ENCODE measurements at regions not wholly inside any gene's neighbourhood (a gene's known extent, or its start where the extent isn't known, plus 50 kb on each side); places are given as distances from the start of the nearest gene placed in this dataset.

DNA sequence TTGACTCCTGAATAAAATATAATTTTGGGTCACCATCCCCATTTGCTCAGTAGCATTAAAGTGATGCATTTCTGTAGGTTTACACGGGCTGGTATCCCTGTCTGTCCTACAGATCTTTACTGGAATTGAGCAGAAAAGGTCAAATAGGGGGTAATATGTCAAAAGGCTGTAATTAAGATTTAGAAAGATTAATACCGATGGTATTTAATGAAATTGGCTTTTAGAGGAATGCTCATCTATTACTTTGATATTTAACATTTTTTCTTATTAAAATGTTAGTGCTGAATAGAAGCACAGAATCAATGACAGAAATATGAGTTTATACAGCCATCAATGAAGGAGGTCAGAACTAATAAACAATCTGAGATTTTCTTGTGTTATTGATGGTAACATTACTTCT, 1762.2 kb upstream of the WWC1 start:
- Histone ChIP-seq H3K9ac (ENCODE audit: insufficient read length) (no peak overlapping the region), H3K36me3 (ENCODE audit: insufficient read depth, low read length) (no peaks in the 10 kb centered on the region), H3K27ac (no peak overlapping the region), H3K9me3 (ENCODE audit: low read depth, low read length) (no peaks in the 10 kb centered on the region), H3K4me3 (no peak overlapping the region)
- TF ChIP-seq EZH2 (IDR thresholded peaks at IDR 0.05) = no peak
- no peak for TF ChIP-seq FOXP2 (optimal IDR thresholded peaks at IDR 0.05; ENCODE audit: control extremely low read depth, extremely low read length, insufficient read depth)
- TF ChIP-seq POLR2AphosphoS5 (IDR thresholded peaks at IDR 0.05; ENCODE audit: borderline replicate concordance, low read depth, low read length) = no peak
- DNase-seq (ENCODE audit: low read depth, low spot score) = no peak

GRCh38 chr5:166532456-166533220, 1758.8 kb upstream of the WWC1 start:
- H3K27ac ChIP-seq = no peak overlapping the region
- TF ChIP-seq EZH2 (IDR thresholded peaks at IDR 0.05) = no peak
- TF ChIP-seq POLR2AphosphoS5 (IDR thresholded peaks at IDR 0.05; ENCODE audit: borderline replicate concordance, low read depth, low read length) = no peak
- no peak for TF ChIP-seq FOXP2 (optimal IDR thresholded peaks at IDR 0.05; ENCODE audit: control extremely low read depth, extremely low read length, insufficient read depth)

GRCh38 chr5:166535641-166536040, 1755.8 kb upstream of the WWC1 start:
- no peak for DNase-seq (ENCODE audit: low read depth, low spot score)
- H3K9me3 ChIP-seq (ENCODE audit: low read depth, low read length) = no peaks in the 10 kb centered on the region
- no peaks in the 10 kb centered on the region for H3K36me3 ChIP-seq (ENCODE audit: insufficient read depth, low read length)
- H3K27ac ChIP-seq = no peak overlapping the region
- H3K4me3 ChIP-seq = no peak overlapping the region
- TF ChIP-seq FOXP2 (optimal IDR thresholded peaks at IDR 0.05; ENCODE audit: control extremely low read depth, extremely low read length, insufficient read depth) = no peak
- TF ChIP-seq EZH2 (IDR thresholded peaks at IDR 0.05) = no peak
- TF ChIP-seq POLR2AphosphoS5 (IDR thresholded peaks at IDR 0.05; ENCODE audit: borderline replicate concordance, low read depth, low read length) = no peak
- H3K9ac ChIP-seq (ENCODE audit: insufficient read length) = no peak overlapping the region

More at GRCh38 chr5:166532456-166533220, 1758.8 kb upstream of the WWC1 start:
- no peak for DNase-seq (ENCODE audit: low read depth, low spot score)
- H3K9ac ChIP-seq (ENCODE audit: insufficient read length) = no peak overlapping the region
- no peaks in the 10 kb centered on the region for H3K36me3 ChIP-seq (ENCODE audit: insufficient read depth, low read length)
- H3K4me3 ChIP-seq = no peak overlapping the region
- no peaks in the 10 kb centered on the region for H3K9me3 ChIP-seq (ENCODE audit: low read depth, low read length)

DNA sequence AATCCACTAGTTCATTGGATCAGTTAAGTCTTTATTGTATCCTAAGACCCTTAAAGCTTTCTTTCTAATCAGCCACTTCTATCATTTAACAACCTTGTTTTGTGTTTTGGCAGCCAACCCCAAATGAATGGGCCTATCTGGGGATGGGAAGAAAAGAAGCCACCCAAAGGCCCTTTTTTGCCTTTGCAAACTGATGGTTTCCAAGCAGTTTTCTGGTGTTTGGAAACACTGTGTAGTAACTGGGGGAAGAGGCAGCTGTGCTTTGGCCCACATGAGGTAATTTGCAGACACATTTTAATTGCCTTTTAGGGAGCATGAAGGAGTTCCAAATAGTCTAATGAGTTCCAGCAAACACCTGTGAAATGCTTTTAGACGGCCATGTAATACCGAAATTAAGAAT, 1751.3 kb upstream of the WWC1 start:
- TF ChIP-seq FOXP2 (optimal IDR thresholded peaks at IDR 0.05; ENCODE audit: control extremely low read depth, extremely low read length, insufficient read depth) (no peak), POLR2AphosphoS5 (IDR thresholded peaks at IDR 0.05; ENCODE audit: borderline replicate concordance, low read depth, low read length) (no peak), EZH2 (IDR thresholded peaks at IDR 0.05) (no peak)
- Histone ChIP-seq H3K4me3 (no peak overlapping the region), H3K36me3 (ENCODE audit: insufficient read depth, low read length) (no peaks in the 10 kb centered on the region), H3K9me3 (ENCODE audit: low read depth, low read length) (no peaks in the 10 kb centered on the region), H3K9ac (ENCODE audit: insufficient read length) (no peak overlapping the region), H3K27ac (no peak overlapping the region)
- no peak for DNase-seq (ENCODE audit: low read depth, low spot score)

GRCh38 chr5:166551384-166551783, 1740.1 kb upstream of the WWC1 start:
- Histone ChIP-seq H3K9me3 (ENCODE audit: low read depth, low read length) (no peaks in the 10 kb centered on the region), H3K27ac (no peak overlapping the region), H3K4me3 (no peak overlapping the region), H3K9ac (ENCODE audit: insufficient read length) (no peak overlapping the region), H3K36me3 (ENCODE audit: insufficient read depth, low read length) (no peaks in the 10 kb centered on the region)
- no peak for TF ChIP-seq EZH2 (IDR thresholded peaks at IDR 0.05)
- TF ChIP-seq FOXP2 (optimal IDR thresholded peaks at IDR 0.05; ENCODE audit: control extremely low read depth, extremely low read length, insufficient read depth) = no peak
- TF ChIP-seq POLR2AphosphoS5 (IDR thresholded peaks at IDR 0.05; ENCODE audit: borderline replicate concordance, low read depth, low read length) = no peak
- DNase-seq (ENCODE audit: low read depth, low spot score) = no peak

DNA sequence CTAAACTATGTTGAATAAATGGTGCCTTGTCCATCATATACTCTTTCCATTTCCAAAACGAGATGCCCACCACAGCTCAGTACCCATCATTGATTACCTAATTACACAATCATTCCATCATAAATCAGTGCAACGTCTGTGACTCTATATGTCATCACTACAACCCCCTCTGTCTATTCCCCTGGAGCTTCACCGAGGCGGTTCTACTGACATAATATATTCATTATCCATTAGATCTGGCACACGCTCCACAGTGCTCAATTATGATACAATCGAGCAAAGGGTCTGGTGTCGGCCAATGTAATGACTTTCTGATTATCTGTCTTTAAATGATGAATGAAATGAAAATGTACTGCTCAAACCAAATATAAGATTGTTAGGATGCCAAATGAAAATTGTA, 1737.7 kb upstream of the WWC1 start:
- H3K36me3 ChIP-seq (ENCODE audit: insufficient read depth, low read length) = no peaks in the 10 kb centered on the region
- no peaks in the 10 kb centered on the region for H3K9me3 ChIP-seq (ENCODE audit: low read depth, low read length)
- TF ChIP-seq EZH2 (IDR thresholded peaks at IDR 0.05) (no peak), POLR2AphosphoS5 (IDR thresholded peaks at IDR 0.05; ENCODE audit: borderline replicate concordance, low read depth, low read length) (no peak), FOXP2 (optimal IDR thresholded peaks at IDR 0.05; ENCODE audit: control extremely low read depth, extremely low read length, insufficient read depth) (no peak)
- H3K27ac ChIP-seq = no peak overlapping the region
- H3K9ac ChIP-seq (ENCODE audit: insufficient read length) = no peak overlapping the region
- DNase-seq (ENCODE audit: low read depth, low spot score) = no peak
- H3K4me3 ChIP-seq = no peak overlapping the region

- Histone ChIP-seq H3K4me3 (no peak overlapping the region), H3K9me3 (ENCODE audit: low read depth, low read length) (no peaks in the 10 kb centered on the region), H3K27ac (no peak overlapping the region), H3K36me3 (ENCODE audit: insufficient read depth, low read length) (no peaks in the 10 kb centered on the region), H3K9ac (ENCODE audit: insufficient read length) (no peak overlapping the region)
- no peak for DNase-seq (ENCODE audit: low read depth, low spot score)
- TF ChIP-seq EZH2 (IDR thresholded peaks at IDR 0.05) = no peak
- TF ChIP-seq FOXP2 (optimal IDR thresholded peaks at IDR 0.05; ENCODE audit: control extremely low read depth, extremely low read length, insufficient read depth) = no peak
- no peak for TF ChIP-seq POLR2AphosphoS5 (IDR thresholded peaks at IDR 0.05; ENCODE audit: borderline replicate concordance, low read depth, low read length)
Observed at GRCh38 chr5:166561759-166562158, 1729.7 kb upstream of the WWC1 start.

DNA sequence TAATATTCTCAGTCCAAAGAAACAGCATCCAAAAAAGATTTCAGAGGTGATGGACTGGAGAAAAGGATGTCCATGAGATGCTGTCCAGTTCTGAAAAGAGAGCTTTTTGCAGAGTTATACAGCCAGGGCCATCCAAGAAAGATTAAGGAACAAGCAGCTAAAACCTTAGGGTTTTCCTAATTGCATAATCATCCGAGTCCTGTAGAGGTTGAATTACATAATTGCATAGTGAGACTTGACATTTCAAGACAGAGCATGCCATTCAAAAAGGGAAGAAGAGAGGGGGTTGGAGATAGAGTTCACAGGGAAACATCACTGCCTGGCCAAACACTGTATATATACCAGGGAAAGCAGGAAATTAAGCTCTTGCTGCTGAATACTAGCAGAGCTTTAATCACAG, 1729.2 kb upstream of the WWC1 start:
- H3K9me3 ChIP-seq (ENCODE audit: low read depth, low read length) = no peaks in the 10 kb centered on the region
- no peak overlapping the region for H3K9ac ChIP-seq (ENCODE audit: insufficient read length)
- no peaks in the 10 kb centered on the region for H3K36me3 ChIP-seq (ENCODE audit: insufficient read depth, low read length)
- no peak for DNase-seq (ENCODE audit: low read depth, low spot score)
- no peak overlapping the region for H3K27ac ChIP-seq
- no peak overlapping the region for H3K4me3 ChIP-seq
- TF ChIP-seq EZH2 (IDR thresholded peaks at IDR 0.05) = no peak
- no peak for TF ChIP-seq FOXP2 (optimal IDR thresholded peaks at IDR 0.05; ENCODE audit: control extremely low read depth, extremely low read length, insufficient read depth)
- TF ChIP-seq POLR2AphosphoS5 (IDR thresholded peaks at IDR 0.05; ENCODE audit: borderline replicate concordance, low read depth, low read length) = no peak

DNA sequence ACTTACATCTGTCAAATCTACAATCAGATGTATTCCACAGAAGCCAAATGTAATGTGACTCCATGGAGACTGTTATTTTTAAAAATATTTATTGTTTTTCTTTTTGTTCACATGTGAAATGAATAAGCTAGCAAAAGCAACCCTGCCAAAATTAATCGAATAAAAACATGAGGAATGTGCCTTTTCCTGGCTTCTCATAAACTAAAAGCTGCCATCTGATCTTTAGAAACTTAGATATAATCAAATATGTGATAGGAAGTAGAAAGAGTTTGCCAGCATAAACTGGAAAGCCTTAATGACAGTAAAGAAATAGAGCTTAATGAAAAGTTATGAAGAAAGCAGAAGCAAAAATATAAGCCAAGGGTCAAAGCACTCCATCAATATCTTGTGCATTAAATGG, 1724.7 kb upstream of the WWC1 start:
- H3K36me3 ChIP-seq (ENCODE audit: insufficient read depth, low read length) = no peaks in the 10 kb centered on the region
- TF ChIP-seq FOXP2 (optimal IDR thresholded peaks at IDR 0.05; ENCODE audit: control extremely low read depth, extremely low read length, insufficient read depth) (no peak), POLR2AphosphoS5 (IDR thresholded peaks at IDR 0.05; ENCODE audit: borderline replicate concordance, low read depth, low read length) (no peak), EZH2 (IDR thresholded peaks at IDR 0.05) (no peak)

More for the DNA sequence above, 1724.7 kb upstream of the WWC1 start:
- Histone ChIP-seq H3K9me3 (ENCODE audit: low read depth, low read length) (no peaks in the 10 kb centered on the region), H3K9ac (ENCODE audit: insufficient read length) (no peak overlapping the region), H3K27ac (no peak overlapping the region), H3K4me3 (no peak overlapping the region)
- DNase-seq (ENCODE audit: low read depth, low spot score) = no peak
